SK-N-MC (cell line): ENCODE measurements at regions not wholly inside any gene's neighbourhood (a gene's known extent, or its start where the extent isn't known, plus 50 kb on each side); places are given as distances from the start of the nearest gene placed in this dataset.

Experiments used
- EZH2 ChIP-seq: fragments of 200-600 bp; sonication (generic); IDR thresholded peaks from one replicate; pipeline ENCODE4 v1.6.1; 2017; ENCODE audit warnings: antibody characterized with exemption
- FOXP2 ChIP-seq: optimal IDR thresholded peaks from 2 replicates; pipeline ENCODE3; 2011; ENCODE audit warnings: mild to moderate bottlenecking, moderate library complexity; ENCODE audit not compliant: insufficient read depth; ENCODE audit errors: extremely low read length, control extremely low read depth
- POLR2AphosphoS5 ChIP-seq: IDR thresholded peaks from 2 replicates; pipeline ENCODE4 v1.6.1; 2012; ENCODE audit warnings: mild to moderate bottlenecking, low read depth, low read length, borderline replicate concordance

DNA sequence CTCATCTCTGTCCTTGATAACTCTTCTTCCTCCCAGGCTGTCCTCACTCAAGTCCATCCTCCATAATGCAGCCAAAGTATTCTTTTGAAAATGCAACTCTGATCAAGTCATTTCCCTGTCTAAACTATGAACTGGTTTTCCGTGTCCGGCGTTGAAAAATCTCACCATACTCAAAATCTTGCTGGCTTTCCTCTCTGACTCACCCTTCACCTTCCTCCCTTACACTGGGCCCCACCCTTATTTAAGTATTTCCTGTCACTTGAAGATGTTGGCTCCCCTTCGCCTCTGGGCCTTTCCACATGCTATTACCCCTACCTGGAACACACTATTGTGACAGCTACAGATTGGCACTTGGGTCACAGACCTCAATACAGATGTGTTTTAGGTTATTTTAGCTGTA lies 515.6 kb downstream of the INHBA start:
- no peak for TF ChIP-seq POLR2AphosphoS5
- no peak for TF ChIP-seq EZH2
- TF ChIP-seq FOXP2: no peak
